Neutrophil (primary cell): ENCODE measurements at regions not wholly inside any gene's neighbourhood (a gene's known extent, or its start where the extent isn't known, plus 50 kb on each side); places are given as distances from the start of the nearest gene placed in this dataset.

ENCODE experiments used
- H3K27ac ChIP-seq: fragments of 200-600 bp; sonication (generic); 2 replicates; pipeline ENCODE4 v1.5.1; 2016; ENCODE audit warnings: mild to moderate bottlenecking, moderate library complexity
- H3K27me3 ChIP-seq: fragments of 200-600 bp; sonication (generic); 2 replicates; pipeline ENCODE4 v1.6.0; 2016; ENCODE audit warnings: mild to moderate bottlenecking
- H3K36me3 ChIP-seq: fragments of 200-600 bp; sonication (generic); 2 replicates; pipeline ENCODE4 v1.5.1; 2017
- H3K4me1 ChIP-seq, 2 experiments: fragments of 200-600 bp in 1 of 2; sonication (generic) in 1 of 2; 1 replicate in 1 of 2; 2 replicates in 1 of 2; pipeline versions ENCODE4 v1.5.1 to v1.6.1; 2013 to 2016; ENCODE audit warnings: low read depth in 1 of 2, low read length in 1 of 2, mild to moderate bottlenecking in 1 of 2, moderate library complexity in 1 of 2; ENCODE audit not compliant: control insufficient read depth in 1 of 2, insufficient read depth in 1 of 2
- H3K4me3 ChIP-seq, 2 experiments: fragments of 200-600 bp in 1 of 2; sonication (generic) in 1 of 2; 1 replicate in 1 of 2; 2 replicates in 1 of 2; pipeline ENCODE4 v1.5.1; 2013 to 2016; ENCODE audit warnings: low read depth in 1 of 2, low read length in 1 of 2, mild to moderate bottlenecking in 1 of 2, moderate library complexity in 1 of 2
- H3K9me3 ChIP-seq: fragments of 200-600 bp; sonication (generic); 2 replicates; pipeline ENCODE4 v1.5.1; 2016
- TF ChIP-seq, protein P1 (sequence below): fragments of 200-600 bp; sonication (generic); IDR thresholded peaks from 2 replicates; pipeline ENCODE4 v1.5.1; 2016; ENCODE audit warnings: antibody characterized with exemption

DNA sequence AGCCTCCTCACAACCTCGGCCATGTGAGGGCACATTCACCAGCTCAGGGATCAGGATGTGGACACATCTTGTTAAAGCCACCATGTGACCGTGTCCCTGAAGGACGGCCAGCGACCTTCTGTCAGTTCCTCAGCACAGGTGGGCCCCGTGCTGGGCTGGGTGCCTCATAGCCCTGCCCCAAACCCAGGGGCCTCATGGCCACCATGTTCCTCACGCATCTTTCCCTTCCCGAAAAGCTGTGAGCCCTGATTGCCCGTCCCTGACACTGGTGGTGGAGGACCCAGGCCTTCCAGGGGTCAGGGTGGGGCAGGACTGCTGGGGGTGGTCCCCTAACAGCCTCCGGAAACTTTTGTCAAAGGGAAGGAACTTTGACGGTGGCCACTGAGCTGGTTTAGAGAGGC, 60.1 kb upstream of the ADRA2C start:
- no peaks in the 10 kb centered on the region for H3K4me1 ChIP-seq
- H3K27ac ChIP-seq, result no peak overlapping the region
- no peak overlapping the region for H3K4me3 ChIP-seq
- H3K9me3 ChIP-seq, result no peaks in the 10 kb centered on the region
- no peaks in the 10 kb centered on the region for H3K36me3 ChIP-seq
- H3K27me3 ChIP-seq, result peaks cover 51% of the 10 kb centered on the region
- TF ChIP-seq, protein P1, sequence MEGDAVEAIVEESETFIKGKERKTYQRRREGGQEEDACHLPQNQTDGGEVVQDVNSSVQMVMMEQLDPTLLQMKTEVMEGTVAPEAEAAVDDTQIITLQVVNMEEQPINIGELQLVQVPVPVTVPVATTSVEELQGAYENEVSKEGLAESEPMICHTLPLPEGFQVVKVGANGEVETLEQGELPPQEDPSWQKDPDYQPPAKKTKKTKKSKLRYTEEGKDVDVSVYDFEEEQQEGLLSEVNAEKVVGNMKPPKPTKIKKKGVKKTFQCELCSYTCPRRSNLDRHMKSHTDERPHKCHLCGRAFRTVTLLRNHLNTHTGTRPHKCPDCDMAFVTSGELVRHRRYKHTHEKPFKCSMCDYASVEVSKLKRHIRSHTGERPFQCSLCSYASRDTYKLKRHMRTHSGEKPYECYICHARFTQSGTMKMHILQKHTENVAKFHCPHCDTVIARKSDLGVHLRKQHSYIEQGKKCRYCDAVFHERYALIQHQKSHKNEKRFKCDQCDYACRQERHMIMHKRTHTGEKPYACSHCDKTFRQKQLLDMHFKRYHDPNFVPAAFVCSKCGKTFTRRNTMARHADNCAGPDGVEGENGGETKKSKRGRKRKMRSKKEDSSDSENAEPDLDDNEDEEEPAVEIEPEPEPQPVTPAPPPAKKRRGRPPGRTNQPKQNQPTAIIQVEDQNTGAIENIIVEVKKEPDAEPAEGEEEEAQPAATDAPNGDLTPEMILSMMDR, result no peak

DNA sequence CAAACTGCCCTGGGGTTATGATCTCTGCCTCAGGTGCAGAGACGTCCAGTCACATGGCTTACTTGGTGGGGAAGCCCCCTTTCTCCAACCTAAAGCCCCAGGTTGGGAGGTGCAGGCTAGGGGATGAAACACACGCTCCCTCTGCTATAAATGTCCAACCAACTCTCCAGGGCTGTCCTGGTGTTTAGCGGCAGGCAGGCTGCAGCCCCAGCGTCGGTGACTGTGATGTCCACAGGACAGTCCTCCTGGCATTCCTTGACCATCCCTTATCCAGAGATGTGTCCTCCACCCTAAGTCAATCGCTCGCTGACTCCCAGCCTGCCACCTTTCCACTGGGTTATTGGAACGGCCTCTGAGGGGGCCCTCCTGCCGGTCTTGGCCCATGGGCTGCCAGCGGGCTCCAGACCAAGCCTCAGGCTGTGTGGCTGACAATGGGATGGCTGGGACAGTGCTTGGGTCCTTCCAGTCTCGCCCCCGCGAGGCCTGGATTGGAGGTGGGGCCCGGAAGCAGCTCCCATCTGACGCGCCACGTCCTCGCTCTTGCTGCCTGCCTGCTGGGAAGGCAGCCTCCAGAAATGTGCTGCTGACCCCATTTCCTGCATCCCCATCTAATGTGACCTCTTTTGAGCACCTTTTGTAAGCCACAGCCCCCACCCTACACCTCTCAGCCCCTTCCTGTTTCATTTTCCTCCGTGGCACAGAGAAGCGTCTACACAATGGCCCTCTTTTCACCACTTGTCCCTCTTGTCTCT, 60.8 kb upstream of the ADRA2C start:
- TF ChIP-seq, protein P1, result no peak
- Histone ChIP-seq H3K9me3 (no peaks in the 10 kb centered on the region), H3K27ac (no peak overlapping the region), H3K36me3 (no peaks in the 10 kb centered on the region), H3K27me3 (peaks cover 57% of the 10 kb centered on the region), H3K4me3 (no peak overlapping the region), H3K4me1 (no peaks in the 10 kb centered on the region)

DNA sequence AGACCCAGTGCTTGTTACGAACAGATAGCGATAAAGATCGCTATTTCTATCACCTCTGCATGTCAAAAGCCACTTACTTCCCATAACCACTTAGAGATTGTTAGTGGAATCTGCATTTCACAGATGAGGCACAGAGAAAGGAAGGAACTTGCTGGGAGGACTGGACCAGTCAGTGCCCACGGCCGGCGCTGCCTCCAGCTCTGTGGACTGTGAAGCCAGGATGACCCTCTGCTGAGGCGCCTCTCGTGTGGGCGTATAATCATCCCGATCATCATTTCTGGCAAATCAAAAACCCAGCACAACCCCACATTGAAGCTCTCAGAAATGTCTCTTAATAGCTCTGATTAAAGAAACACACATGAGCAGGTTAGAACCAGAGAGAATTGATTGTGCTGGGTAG, 61.5 kb upstream of the ADRA2C start:
- TF ChIP-seq, protein P1, result no peak
- Histone ChIP-seq H3K36me3 (no peaks in the 10 kb centered on the region), H3K27me3 (peaks cover 61% of the 10 kb centered on the region), H3K9me3 (no peaks in the 10 kb centered on the region), H3K4me3 (no peak overlapping the region), H3K27ac (no peak overlapping the region), H3K4me1 (no peaks in the 10 kb centered on the region)

DNA sequence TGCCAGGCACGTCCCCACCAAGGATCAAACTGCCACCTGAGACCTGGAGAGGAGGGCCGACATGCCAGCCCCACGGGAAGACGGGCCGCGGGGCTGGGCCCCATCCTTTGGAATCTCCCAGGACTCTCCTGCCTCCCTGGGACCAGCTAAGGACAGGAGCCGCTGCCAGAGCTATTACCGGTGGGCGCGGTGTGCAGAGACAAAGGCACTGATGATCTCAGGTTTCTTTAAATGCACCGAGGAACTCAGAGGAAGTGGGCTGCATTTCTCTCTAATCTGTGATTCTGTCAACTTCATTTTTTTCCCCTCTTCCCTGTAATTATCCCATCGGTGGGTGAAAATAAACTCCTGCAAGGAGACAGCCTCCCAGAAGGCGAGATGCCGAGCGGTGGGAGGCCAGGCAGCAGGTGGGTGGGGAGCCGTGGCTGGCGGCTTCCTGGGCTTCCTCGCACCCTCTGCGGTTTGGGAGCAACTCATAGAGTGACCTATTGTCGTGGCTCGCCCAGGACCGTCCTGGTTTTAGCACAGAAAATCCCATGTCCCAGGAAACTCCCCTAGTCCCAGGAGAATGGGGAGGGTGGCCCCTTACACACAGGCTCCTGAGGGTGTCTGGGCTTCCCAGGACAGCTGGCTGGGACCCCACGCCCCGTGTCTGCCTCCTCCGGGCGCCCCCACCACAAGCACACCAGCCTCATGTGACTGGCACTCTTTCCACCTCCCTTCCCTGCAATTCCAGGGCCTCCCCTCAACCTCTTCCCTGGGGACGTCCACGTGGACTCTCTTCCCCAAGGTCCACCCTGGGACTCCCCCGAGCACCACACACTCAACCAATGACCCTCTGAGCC, 62.3 kb upstream of the ADRA2C start:
- TF ChIP-seq, protein P1, result no peak
- H3K4me3 ChIP-seq, result no peak overlapping the region
- H3K4me1 ChIP-seq, result no peaks in the 10 kb centered on the region
- no peak overlapping the region for H3K27ac ChIP-seq
- H3K36me3 ChIP-seq, result no peaks in the 10 kb centered on the region
- peaks cover 62% of the 10 kb centered on the region for H3K27me3 ChIP-seq
- H3K9me3 ChIP-seq, result no peaks in the 10 kb centered on the region

DNA sequence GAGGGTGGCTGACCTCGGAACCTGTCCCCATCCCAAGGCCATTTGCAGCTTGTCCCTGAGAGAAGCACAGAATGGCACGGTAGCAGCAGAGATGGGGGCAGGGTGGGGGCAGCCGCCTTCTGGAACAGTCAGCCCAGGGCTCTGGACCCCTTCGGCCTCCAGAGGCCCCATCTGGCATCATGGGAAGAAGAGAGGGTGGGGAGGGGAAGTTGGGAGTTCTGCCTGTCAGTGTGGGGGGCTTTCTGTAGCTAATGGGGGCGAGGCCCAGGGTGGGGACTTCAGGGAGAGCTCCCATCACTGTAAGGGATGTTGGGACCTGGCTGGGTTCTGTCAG, 62.9 kb upstream of the ADRA2C start:
- peaks cover 65% of the 10 kb centered on the region for H3K27me3 ChIP-seq
- no peaks in the 10 kb centered on the region for H3K36me3 ChIP-seq
- no peaks in the 10 kb centered on the region for H3K4me1 ChIP-seq
- H3K27ac ChIP-seq, result no peak overlapping the region
- H3K4me3 ChIP-seq, result no peak overlapping the region
- TF ChIP-seq, protein P1, result no peak
- H3K9me3 ChIP-seq, result no peaks in the 10 kb centered on the region
